ENCODE measurements at regions not wholly inside any gene's neighbourhood (a gene's known extent, or its start where the extent isn't known, plus 50 kb on each side); places are given as distances from the start of the nearest gene placed in this dataset.

- H3K4me1 ChIP-seq = peaks cover 25 to 56% (median 38%) of the 10 kb centered on the region in 9 donors
- WGBS, 2 donors = 82 to 91% methylated on average over 10 of the region's 10 CpGs
- H3K27ac ChIP-seq = no peak overlapping the region
- no peak for TF ChIP-seq CTCF (IDR thresholded peaks at IDR 0.05)
- no peak overlapping the region for H3K4me3 ChIP-seq
- ATAC-seq (no peak), DNase-seq (no peak)
- no peaks in the 10 kb centered on the region for H3K27me3 ChIP-seq
- peaks cover 0 to 84% (median 16%) of the 10 kb centered on the region in 9 donors for H3K36me3 ChIP-seq
- intact Hi-C loops (cut with DNase I) = no loop called here
- H3K9me3 ChIP-seq = no peaks in the 10 kb centered on the region
Observed at GRCh38 chr12:124405151-124405550, 110.3 kb downstream of the RFLNA start.

GRCh38 chr12:124404162-124404784, 109.4 kb downstream of the RFLNA start:
- H3K27me3 ChIP-seq = no peaks in the 10 kb centered on the region
- H3K27ac ChIP-seq = peak overlapping the region in 7 of 10 donors; percentile 26 to 79 (median 62)
- H3K4me3 ChIP-seq = no peak overlapping the region
- 34 to 39% methylated on average over 17 of the region's 17 CpGs for WGBS, 2 donors
- peaks cover 27 to 59% (median 39%) of the 10 kb centered on the region in 9 donors for H3K4me1 ChIP-seq
- peaks cover 0 to 84% (median 16%) of the 10 kb centered on the region in 9 donors for H3K36me3 ChIP-seq
- intact Hi-C loops (cut with DNase I) = no loop called here
- H3K9me3 ChIP-seq = no peaks in the 10 kb centered on the region
- DNase-seq (no peak), ATAC-seq (peak; percentile 14 to 43 (median 38))
- no peak for TF ChIP-seq CTCF (IDR thresholded peaks at IDR 0.05)

- Histone ChIP-seq H3K4me3 (no peak overlapping the region), H3K27ac (peak overlapping the region in 9 of 10 donors; percentile 15 to 79 (median 48)), H3K36me3 (peaks cover 0 to 84% (median 16%) of the 10 kb centered on the region in 9 donors), H3K27me3 (no peaks in the 10 kb centered on the region), H3K4me1 (peaks cover 34 to 63% (median 43%) of the 10 kb centered on the region in 9 donors), H3K9me3 (no peaks in the 10 kb centered on the region)
- peak; percentile 18 to 67 (median 52) for ATAC-seq
- intact Hi-C loops (cut with DNase I) = no loop called here
- peak; percentile 63 to 67 for DNase-seq
- WGBS, 2 donors = 25 to 39% methylated on average over 9 of the region's 9 CpGs
- no peak for TF ChIP-seq CTCF (IDR thresholded peaks at IDR 0.05)
Observed at GRCh38 chr12:124403273-124403672, 108.4 kb downstream of the RFLNA start.

- H3K4me1 ChIP-seq = peaks cover 37 to 72% (median 49%) of the 10 kb centered on the region in 9 donors
- H3K9me3 ChIP-seq = no peaks in the 10 kb centered on the region
- H3K4me3 ChIP-seq = no peak overlapping the region
- 72 to 77% methylated on average over 23 of the region's 23 CpGs for WGBS, 2 donors
- peak overlapping the region in 6 of 10 donors; percentile 13 to 79 (median 48) for H3K27ac ChIP-seq
- ATAC-seq (no peak), DNase-seq (no peak)
- intact Hi-C loops (cut with DNase I) = no loop called here
- H3K36me3 ChIP-seq = peaks cover 0 to 84% (median 21%) of the 10 kb centered on the region in 9 donors
- H3K27me3 ChIP-seq = no peaks in the 10 kb centered on the region
- no peak for TF ChIP-seq CTCF (IDR thresholded peaks at IDR 0.05)
Observed at GRCh38 chr12:124402248-124403066, 107.6 kb downstream of the RFLNA start.

All from heart right ventricle (tissue), 16 donors.